ENCODE measurements at regions not wholly inside any gene's neighbourhood (a gene's known extent, or its start where the extent isn't known, plus 50 kb on each side); places are given as distances from the start of the nearest gene placed in this dataset.
A peak's percentile ranks its signal among the peaks of the same experiment; 100 is the strongest.

GRCh38 chr14:38868399-38869290 is 234.4 kb downstream of the SEC23A start:
- Mint-ChIP-seq H3K36me3 (no peaks in the 10 kb centered on the region), H3K9me3 (no peaks in the 10 kb centered on the region)
- no peak for ATAC-seq

DNA sequence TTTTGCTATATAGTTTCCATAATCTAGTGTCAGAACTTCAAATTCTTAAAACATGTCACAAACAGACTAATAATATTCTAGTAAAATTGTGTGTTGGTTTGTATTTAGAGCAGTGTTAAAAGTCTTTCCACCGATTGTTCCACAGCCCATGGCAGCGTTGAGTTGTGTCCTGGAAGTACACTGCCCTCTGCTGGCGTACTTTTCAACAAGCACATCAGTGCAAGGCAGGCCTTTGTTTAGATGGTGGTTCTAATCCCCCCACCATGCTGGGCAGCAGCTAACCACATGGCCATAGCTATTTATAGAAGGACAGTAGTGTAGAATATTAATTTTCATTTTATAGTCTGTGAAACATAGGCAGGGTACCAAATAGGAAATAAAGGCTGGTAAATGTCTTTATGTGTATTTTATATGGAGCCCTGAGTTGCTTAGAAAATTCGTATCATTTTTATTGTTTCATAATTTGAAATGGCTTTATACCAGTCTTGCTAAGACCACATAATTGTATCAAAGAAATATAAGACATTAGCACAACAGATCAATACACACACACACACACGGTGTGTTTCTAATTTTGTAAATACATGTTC is 235.4 kb downstream of the SEC23A start:
- no peaks in the 10 kb centered on the region for H3K36me3 Mint-ChIP-seq
- H3K9me3 Mint-ChIP-seq: no peaks in the 10 kb centered on the region
- DNase-seq (ENCODE audit: low spot score in 2 of 2) (peak in 1 of 2 donors; percentile 59), ATAC-seq (peak; percentile 63 to 83)
- no peak overlapping the region for H3K27ac Mint-ChIP-seq

More at GRCh38 chr14:38868399-38869290, 234.4 kb downstream of the SEC23A start:
- DNase-seq (ENCODE audit: low spot score in 2 of 2): no peak
- H3K27ac Mint-ChIP-seq: no peak overlapping the region

- no peak for DNase-seq (ENCODE audit: low spot score in 2 of 2)
- no peaks in the 10 kb centered on the region for H3K9me3 Mint-ChIP-seq
- no peaks in the 10 kb centered on the region for H3K36me3 Mint-ChIP-seq
- no peak for ATAC-seq
- H3K27ac Mint-ChIP-seq: no peak overlapping the region
These were observed 236.6 kb downstream of the SEC23A start for GRCh38 chr14:38866461-38866860.

GRCh38 chr14:38862366-38862765 is 240.7 kb downstream of the SEC23A start:
- Mint-ChIP-seq H3K27ac (no peak overlapping the region), H3K9me3 (no peaks in the 10 kb centered on the region), H3K36me3 (no peaks in the 10 kb centered on the region)
- DNase-seq (ENCODE audit: low spot score in 2 of 2) (no peak), ATAC-seq (no peak)

DNA sequence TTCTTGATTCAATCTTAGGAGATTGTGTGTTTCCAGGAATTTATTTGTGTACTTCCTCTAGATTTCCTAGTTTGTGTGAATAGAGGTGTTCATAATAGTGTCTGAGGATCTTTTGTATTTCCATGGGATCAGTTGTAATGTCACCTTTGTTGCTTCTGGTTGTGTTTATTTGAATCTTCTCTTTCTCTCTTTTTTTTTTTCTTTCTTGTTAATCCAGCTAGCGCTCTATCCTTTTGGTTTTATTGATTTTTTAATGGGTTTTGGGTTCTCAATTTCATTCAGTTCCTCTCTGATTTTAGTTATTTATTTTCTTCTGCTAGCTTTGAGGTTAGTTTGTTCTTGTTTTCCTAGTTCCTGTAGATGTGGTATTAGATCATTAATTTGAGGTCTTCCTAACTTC is 242.5 kb downstream of the SEC23A start:
- H3K36me3 Mint-ChIP-seq: no peaks in the 10 kb centered on the region
- no peaks in the 10 kb centered on the region for H3K9me3 Mint-ChIP-seq
- H3K27ac Mint-ChIP-seq: no peak overlapping the region
- no peak for ATAC-seq
- DNase-seq (ENCODE audit: low spot score in 2 of 2): no peak

DNA sequence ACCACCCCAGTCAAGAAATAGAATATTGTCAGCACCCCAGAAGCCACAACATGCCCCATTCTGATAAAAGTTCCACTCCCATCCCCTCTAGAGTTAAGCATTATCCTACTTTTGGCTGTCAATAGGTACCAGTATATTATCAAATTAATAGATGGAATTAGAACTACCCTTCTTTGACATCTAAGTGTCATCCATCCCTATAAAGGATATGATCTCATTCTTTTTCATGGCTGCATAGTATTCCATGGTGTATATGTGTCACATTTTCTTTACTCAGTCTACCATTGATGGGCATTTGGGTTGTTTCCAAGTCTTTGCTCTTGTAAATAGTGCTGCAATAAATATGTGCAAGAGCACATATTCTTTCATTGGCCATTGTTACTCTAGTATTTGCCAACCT is 246.2 kb downstream of the SEC23A start:
- H3K36me3 Mint-ChIP-seq: no peaks in the 10 kb centered on the region
- no peaks in the 10 kb centered on the region for H3K9me3 Mint-ChIP-seq
- DNase-seq (ENCODE audit: low spot score in 2 of 2): no peak
- ATAC-seq: no peak
- H3K27ac Mint-ChIP-seq: no peak overlapping the region

- ATAC-seq (no peak), DNase-seq (ENCODE audit: low spot score in 2 of 2) (no peak)
- Mint-ChIP-seq H3K27ac (no peak overlapping the region), H3K9me3 (no peaks in the 10 kb centered on the region), H3K36me3 (no peaks in the 10 kb centered on the region)
These were observed 247.5 kb downstream of the SEC23A start for GRCh38 chr14:38855513-38855912.

GRCh38 chr14:38851111-38851510 is 251.9 kb downstream of the SEC23A start:
- Mint-ChIP-seq H3K36me3 (no peaks in the 10 kb centered on the region), H3K9me3 (no peaks in the 10 kb centered on the region), H3K27ac (no peak overlapping the region)
- ATAC-seq (no peak), DNase-seq (ENCODE audit: low spot score in 2 of 2) (no peak)

DNA sequence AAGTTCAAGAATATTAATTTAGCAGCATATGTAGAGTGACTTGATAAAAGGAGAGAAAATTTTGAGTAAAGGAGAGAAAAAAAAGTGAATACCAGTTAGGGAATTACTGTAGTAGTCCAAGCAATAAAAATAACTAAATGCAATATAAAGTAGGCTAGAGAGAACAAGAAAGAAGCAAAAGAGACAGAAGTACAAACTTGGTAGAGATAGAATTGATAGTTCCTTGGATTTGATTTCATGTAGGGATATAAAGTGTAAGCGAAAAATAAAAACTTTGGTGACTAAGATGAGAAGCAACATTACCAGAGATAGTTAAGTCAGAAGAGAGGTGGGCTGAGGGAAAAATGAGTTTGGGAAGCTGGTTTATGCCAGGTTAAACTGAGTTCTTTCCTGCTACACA is 252.4 kb downstream of the SEC23A start:
- no peak for ATAC-seq
- H3K9me3 Mint-ChIP-seq: no peaks in the 10 kb centered on the region
- no peak overlapping the region for H3K27ac Mint-ChIP-seq
- no peaks in the 10 kb centered on the region for H3K36me3 Mint-ChIP-seq
- no peak for DNase-seq (ENCODE audit: low spot score in 2 of 2)

DNA sequence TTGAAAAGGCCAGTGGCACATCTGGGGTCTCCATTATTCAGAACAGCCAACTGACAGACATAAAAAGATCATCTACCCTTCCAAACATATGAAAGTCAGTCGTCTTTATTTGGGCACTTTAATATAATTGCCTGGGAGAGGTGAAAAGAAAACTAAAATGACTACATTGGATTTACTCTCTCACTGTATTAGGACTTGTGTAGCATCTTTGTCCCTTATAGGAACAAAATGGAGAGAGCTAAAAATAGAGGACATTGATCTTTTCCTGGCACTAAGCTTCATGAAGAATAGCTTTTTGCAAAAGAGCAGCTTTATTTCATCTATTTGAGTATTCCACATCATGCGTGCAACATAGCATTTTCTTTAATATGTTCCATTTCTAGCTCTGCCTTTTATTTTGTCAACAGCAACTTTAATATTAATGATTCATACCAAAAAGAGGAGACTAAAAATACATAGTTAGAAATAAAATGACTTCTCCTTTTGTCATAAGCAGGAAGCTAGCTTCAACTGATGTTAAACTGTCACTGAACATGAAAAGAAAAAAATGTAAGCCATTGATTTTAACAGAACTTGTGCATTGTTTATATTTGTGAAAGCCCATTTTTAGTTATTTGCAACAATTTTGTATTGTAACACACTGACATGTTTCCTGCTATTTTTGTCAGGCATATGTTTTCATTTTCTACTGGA is 254.6 kb downstream of the SEC23A start:
- no peaks in the 10 kb centered on the region for H3K36me3 Mint-ChIP-seq
- no peak overlapping the region for H3K27ac Mint-ChIP-seq
- DNase-seq (ENCODE audit: low spot score in 2 of 2): no peak
- no peaks in the 10 kb centered on the region for H3K9me3 Mint-ChIP-seq
- no peak for ATAC-seq

GRCh38 chr14:38847161-38847560 is 255.9 kb downstream of the SEC23A start:
- ATAC-seq (no peak), DNase-seq (ENCODE audit: low spot score in 2 of 2) (no peak)
- Mint-ChIP-seq H3K9me3 (no peaks in the 10 kb centered on the region), H3K27ac (no peak overlapping the region), H3K36me3 (no peaks in the 10 kb centered on the region)

DNA sequence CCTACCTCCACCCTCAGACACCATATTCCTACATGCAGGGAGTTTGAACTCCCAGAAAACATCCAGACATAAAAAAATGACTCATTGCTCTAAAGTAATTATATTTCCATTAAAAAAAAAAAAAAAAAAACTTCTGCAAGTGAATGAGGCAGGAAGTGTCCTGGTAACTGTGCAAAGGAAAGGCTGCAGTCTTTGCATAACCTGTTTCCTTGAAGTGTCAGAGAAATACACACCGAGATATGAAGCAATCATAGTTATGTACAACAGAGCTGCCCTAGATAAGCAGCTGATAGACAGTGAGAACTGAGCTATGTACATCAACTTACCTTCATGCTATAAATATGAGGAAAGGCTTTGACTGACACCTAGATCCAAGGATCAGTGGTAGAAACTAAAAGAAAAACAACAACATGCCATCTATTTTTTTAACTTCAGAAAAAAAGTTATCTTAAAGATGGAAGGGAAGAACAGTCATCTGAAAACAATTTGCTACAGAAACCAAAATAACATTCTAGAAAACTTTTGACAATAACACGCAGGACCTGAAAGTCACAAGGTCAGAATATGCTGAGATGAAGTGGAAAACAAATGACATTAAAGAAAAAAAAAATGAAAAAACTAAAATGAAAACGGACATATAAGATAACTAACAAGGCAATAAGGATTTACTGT is 263.2 kb downstream of the SEC23A start:
- no peaks in the 10 kb centered on the region for H3K9me3 Mint-ChIP-seq
- ATAC-seq (no peak), DNase-seq (ENCODE audit: low spot score in 2 of 2) (no peak)
- H3K27ac Mint-ChIP-seq: no peak overlapping the region
- no peaks in the 10 kb centered on the region for H3K36me3 Mint-ChIP-seq

DNA sequence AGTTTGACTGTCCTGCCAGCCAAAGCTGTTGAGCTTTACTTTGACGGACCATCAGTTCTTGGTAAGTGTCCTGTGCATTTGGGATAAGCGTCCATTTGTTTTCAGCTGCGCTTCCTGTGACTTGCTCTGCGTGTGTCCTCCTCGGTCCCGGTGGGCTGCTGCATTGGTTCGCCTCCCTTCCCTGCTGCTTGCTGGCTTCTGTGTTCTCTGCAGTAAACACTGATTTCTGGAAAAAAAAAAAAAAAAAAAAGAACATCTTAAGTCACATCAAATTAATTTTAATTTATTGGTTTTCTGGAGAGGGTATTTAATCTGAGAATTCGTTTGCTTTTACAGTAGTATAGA is 264.1 kb downstream of the SEC23A start:
- Mint-ChIP-seq H3K27ac (no peak overlapping the region), H3K36me3 (no peaks in the 10 kb centered on the region), H3K9me3 (no peaks in the 10 kb centered on the region)
- ATAC-seq (no peak), DNase-seq (ENCODE audit: low spot score in 2 of 2) (no peak)

DNA sequence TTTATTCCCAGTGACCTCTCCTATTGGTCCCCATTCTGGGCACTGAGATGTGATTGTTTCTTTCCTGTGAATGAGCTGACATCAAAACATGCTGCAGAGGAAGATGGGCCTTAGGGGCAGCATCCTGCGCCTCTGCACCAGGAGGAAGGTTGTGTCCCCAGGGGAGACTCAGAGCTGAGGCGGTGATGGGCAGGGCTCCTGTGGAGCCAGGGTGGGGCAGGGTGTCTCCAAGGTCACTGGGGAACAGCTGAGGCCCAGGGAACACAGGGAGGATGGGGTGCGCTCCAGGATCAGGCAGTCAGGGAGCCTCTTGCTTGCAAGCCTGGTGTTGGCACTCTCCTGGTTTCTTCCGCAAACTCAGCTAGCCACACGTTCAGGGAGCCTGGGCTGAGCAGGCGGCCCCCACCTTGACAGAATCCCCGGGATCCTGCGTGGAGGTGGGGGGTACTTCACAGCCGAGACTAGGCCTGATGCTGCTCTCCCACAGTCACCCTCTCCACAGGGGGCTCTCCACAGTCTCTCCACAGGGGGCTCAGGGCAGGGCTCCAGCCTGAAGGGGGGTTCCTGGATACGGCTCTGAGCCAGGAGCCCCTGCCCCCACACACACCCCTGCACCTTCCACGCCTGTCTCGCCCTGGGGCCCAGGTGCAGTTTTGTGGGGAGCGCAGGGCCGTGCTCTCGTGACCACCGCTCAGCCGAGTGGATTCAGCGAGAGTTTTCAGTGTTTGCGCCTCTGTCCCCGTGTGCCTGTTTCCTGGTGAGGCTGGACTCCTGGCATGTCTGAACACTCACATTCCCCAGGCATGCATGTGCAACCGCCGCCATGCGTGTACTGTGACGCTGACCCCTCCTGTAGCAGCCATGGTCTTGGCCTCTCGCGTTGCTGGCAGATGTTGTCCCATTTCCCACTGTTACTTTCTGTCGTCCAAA is 264.7 kb downstream of the SEC23A start:
- Mint-ChIP-seq H3K36me3 (no peaks in the 10 kb centered on the region), H3K27ac (no peak overlapping the region), H3K9me3 (no peaks in the 10 kb centered on the region)
- ATAC-seq (no peak), DNase-seq (ENCODE audit: low spot score in 2 of 2) (no peak)

DNA sequence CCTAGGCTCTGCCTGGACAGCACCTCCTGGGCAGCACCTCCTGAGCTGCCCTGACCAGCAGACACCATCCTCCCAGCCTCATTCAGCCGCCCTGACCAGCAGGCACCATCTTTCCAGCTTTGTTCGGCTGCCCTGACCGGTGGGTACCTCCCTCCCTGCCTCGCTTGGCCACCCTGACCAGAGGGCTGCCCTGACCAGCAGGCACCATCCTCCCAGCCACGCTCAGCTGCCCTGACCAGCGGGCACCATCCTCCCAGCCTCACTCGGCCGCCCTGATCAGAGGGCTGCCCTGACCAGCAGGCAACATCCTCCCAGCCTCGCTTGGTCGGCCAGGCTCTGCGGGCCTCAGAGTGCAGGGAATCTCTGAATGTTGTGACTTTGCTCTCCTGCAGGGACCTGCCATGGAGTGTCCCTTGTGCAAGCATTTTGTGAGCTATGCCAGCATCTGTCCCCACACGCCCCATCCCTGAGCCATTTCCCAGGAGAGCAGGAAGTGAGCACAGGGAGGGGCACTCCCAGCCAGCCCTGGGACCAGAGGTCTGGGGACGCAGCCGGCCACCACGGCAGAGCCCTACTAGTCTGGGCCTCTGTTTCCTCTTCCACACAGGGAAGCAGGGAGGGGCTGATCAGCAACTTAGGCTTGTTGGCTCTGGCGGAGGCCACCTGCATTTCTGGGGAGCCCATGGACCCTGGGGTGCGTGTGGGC is 265.5 kb downstream of the SEC23A start:
- ATAC-seq: no peak
- Mint-ChIP-seq H3K27ac (no peak overlapping the region), H3K9me3 (no peaks in the 10 kb centered on the region), H3K36me3 (no peaks in the 10 kb centered on the region)
- no peak for DNase-seq (ENCODE audit: low spot score in 2 of 2)

GRCh38 chr14:38836539-38836938 is 266.5 kb downstream of the SEC23A start:
- Mint-ChIP-seq H3K9me3 (no peaks in the 10 kb centered on the region), H3K27ac (peak overlapping the region in 1 of 2 donors; percentile 39), H3K36me3 (no peaks in the 10 kb centered on the region)
- no peak for ATAC-seq
- no peak for DNase-seq (ENCODE audit: low spot score in 2 of 2)

Data from activated naive CD4-positive, alpha-beta T cell treated with anti-CD3 and anti-CD28 coated beads, Interleukin-2, amount 50 U/mL, for 72 hours (primary cell).